ENCODE measurements at regions not wholly inside any gene's neighbourhood (a gene's known extent, or its start where the extent isn't known, plus 50 kb on each side); places are given as distances from the start of the nearest gene placed in this dataset.
"Not testable (repeated sequence)": the region's sequence is repeated elsewhere in the genome, so short reads cannot be mapped to it uniquely, and the experiment has no call there.

DNA sequence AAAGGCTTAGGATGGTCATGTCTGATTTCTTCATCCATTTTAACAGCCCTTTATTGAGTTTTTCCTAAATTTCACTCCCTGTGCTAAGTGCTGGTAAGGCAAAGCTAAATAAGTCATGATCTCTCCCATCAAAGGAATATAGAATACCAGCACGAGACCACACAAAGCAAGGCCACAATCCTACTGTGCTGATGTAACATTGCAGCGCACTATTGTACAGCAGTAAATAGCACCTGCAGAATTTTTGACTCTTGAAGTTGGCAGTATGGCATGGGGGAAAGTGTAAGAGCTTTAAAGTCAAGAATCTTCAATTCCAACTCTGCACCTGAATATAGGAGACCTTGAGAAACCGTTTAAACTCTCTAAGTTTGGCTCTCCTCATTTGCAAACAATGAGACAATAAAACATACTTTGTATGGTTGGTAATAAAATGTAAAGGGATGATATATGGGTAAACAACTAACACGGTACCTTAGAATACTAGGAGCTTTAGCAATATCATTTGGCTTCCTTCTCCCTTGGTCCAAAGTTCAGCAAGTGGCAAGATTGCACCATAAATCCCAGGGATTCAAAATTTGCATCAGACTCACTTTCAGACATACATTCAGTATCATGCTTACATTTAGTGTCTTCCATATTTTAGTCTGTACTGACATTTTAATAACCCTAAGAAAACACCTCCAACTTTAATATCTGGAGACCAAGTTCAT lies 132.9 kb upstream of the PRDX6 start:
- no peak for DNase-seq

DNA sequence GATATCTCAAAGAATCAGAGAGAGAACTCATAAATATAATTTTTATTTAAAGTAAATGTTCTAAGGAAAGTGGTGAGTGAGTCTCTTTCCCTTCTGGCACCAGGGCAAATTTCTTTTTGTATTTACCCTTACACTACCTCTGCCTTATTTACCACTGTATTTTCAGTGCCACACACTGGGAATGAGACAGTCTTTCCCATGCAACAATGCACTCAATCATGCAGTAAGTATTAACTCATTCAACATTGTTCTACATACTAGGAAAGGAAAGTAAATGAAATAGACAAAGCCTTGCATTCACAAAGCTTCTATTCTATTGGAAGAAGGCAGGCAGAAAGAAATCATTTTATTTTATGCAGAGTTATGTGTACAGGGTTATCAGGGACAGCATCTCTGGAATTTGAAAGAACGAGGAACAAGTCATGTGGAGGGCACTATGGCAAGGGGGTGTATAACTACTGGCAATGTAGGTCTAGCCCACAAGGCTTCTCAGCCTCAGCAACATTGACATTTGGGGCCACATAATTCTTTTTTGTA lies 129.8 kb upstream of the PRDX6 start:
- no peak for DNase-seq

DNA sequence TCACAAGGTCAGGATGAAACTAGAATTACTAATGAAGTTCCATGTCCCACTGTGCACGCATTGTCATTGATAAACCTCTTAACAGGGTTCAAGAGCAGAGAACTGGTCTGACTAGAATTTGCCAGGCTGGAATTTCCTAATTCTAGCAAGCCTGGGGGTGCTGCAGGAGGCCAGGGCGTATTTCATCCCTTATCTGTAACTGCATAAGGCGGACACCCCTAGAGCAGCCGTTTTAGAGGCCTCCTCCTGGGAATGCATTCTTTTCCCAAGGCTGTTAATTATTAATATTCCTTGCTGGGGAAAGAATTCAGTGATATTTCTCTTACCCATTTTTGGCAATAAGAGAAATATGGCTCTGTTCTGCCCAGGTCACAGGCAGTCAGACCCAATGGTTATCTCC lies 124.5 kb upstream of the PRDX6 start:
- not testable (repeated sequence) for DNase-seq

DNA sequence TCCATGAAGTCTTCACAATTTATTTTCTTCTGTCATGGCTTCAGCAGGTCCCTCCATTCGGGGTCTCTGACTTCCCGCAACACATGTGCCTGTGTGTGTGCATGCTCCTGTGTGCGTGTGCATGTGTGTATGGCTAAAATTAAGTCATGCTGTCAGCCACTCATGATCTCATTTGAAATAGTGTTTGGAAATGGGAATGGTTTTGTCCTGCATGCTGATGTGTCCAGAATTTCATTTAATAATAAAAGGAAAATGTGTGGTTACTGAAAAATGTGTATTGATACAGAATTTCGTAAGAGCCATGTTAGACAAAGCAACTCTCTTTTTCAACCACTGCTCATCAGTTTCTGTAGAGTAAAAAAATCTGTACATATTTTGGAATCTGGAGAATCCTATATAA lies 123.8 kb upstream of the PRDX6 start:
- DNase-seq: no peak

DNA sequence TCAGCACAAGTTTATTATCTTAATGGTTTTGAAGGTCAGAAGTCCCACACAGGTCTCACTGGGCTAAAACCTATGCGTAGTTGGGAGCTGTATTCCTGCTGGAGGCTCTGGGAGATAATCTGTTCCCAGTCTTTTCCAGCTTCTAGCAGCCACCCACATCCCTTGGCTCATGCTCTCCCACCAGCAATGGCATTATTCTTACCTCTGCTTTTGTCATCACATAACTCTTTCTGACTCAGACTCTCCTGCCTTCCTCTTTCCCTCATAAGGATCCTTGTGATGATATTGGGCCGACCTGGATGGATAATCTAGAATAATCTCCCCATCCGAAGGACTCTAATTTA lies 122.2 kb upstream of the PRDX6 start:
- no peak for DNase-seq

DNA sequence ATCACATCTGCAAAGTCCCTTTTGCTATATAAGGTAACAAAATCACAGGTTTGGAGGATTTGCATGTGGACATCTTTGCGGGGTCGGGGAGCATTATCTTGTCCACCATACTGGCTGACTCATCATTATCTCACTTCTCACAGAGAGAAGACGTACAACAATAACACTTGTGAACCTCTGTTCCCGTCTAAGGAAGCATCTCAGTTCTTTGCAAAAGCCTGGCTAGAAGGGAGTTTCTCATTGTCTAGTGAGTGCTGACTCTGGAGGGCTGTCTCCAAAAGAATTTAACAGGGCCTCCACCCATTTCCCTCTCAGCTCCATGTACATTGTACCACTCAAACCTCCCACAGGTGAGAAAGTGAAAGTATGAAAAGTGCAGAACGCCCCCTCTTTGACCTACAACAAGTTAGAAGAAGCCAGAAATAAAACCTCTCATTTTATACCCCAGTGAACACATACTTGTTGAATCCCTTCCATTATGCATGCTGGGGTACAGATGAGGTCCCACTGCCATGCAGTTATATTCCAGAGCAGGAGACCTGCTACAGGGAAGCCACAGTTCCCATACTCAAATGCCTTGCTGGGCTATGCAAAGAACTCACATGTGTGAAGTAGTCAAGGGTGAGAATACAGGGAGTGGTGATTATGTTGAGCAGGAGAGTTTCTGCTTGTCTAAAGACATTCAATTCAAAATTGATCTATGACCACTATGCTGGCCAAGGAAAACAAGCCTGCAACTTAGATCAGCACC lies 121.7 kb upstream of the PRDX6 start:
- DNase-seq: no peak

DNA sequence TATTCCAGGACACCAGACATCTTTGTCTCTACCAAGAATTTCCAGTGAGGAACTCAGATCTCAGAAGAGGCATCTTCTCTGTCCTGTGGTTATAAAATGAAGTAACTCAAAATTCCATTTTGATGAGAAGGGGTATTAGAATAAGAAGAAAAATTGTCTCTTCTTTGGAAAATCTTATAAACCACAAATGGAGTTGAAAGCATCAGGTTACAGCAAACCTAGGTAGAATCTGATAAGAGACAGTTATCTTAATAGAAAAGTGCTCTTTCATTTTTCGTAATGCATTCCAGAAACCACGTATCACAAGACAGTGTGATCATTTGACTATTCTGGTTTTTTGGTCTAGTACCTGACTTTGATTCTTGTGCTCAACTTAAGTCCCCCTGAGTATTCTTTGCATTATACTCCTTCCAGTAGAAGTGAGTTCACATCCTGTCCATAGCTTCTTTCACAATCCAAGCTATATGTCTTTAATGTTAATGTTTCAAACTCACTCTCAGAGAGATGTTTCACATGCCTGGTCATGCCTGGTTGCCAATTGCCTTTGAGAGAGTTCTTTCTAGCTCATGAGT lies 120.9 kb upstream of the PRDX6 start:
- no peak for DNase-seq

DNA sequence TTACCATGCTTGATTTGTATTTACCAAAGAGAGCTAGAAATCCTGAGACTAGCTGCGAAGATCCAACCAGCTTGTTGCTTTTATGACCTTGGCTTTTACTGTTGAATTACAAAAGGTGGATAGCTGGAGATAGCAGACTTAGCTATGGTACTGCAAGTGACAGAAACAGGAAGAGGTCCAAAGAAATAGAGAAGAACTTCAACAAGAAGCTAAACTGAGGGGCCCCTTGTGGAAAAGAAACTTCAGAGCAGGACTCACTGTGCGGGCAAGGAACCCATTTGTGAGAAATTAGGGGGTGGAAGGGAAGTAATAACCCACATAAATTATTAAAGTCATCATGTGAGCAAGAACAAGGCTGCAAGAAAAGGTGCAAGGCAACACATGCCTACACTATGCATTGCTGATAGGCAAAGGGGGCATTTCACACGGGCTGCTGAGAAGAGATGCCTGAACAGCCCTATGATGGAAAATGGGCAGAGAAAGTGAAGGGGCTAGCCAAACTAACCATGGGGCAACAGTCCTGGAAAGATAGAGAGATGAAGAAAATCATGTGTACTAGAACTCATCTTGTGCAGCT lies 116.6 kb upstream of the PRDX6 start:
- no peak for DNase-seq

DNA sequence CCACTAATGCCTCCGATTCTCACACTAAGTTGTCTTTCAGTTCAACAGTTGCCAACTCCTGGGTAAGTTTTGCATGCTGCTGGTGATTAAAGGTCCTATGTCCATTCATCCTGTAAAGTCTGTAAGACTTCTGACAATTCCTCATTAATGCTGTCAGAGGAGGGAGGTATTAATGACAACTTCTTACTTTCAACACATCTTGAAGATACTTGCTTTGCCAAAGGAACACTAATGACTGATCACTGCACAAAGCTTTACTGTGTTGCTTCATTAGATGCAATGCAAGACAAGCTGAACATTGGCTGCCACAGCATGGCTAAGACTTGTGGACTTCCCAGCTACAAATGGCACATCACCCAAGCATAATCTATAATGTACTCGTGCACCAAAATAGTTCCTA lies 114.6 kb upstream of the PRDX6 start:
- no peak for DNase-seq

DNA sequence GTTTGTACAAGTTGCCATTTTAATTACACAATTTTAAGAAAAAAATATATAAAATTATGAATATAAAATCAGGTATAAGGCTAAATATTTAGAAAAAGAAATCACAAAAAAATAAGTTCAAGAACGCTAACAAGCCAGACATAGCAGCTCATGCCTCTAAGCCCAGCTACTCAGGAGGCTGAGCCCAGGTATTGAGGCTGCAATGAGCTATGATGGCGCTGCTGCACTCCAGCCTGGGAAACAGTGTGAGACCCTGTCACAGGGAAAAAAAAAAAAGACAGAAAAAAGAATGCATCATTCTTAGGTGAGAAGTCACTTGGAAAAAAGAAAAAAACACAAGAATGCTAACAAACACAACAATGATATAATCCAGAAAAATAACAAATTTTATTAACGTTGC lies 112.3 kb upstream of the PRDX6 start:
- no peak for DNase-seq

DNA sequence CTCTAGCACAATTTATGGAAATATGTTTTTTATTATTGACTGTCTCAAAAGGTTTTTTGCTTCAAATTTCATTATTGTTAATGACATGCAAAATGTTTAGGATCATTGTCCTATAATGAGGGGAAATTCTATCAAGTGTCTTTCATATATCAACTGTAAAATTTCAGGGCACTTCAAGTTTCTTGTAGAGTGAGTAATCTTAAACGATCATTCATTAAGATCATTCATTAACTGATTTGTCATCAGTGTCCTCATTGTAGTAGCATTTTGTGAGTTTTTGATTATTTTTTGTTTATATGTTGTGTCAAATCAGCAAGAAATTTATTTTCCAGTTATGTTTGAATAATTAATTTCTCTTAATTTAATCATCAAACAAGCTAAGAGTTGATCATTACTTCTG lies 111.8 kb upstream of the PRDX6 start:
- DNase-seq: no peak

DNA sequence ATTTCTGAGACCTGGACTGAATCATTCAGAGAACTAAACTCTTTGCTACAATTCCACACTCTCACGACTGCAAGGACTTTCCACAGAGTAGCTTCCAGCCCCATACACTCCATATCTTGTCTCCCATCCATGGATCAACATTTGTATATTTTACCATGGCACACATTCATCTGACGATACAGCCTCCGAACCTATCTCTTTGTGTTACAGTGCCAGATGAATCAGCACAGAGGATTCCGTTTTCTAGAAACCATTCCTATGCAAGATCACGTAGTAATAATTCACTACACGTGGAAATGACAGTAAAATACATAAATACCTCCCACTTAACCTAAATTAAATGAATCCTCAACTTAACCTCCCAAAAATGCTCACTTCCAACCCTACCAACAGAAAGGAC lies 110.0 kb upstream of the PRDX6 start:
- no peak for DNase-seq

DNA sequence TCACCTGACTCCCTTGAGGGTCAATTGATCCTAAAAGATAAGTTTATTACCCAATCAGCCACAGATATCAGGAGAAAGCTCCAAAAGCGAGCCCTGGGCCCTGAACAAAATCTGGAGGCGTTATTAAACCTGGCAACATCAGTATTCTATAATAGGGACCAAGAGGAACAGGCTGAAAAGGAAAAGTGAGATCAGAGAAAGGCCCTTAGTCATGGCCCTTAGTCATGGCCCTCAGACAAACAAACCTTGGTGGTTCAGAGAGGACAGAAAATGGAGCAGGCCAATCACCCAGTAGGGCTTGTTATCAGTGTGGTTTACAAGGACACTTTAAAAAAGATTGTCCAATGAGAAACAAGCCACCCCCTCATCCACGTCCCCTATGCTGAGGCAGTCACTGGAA lies 106.5 kb upstream of the PRDX6 start:
- DNase-seq: not testable (repeated sequence)

DNA sequence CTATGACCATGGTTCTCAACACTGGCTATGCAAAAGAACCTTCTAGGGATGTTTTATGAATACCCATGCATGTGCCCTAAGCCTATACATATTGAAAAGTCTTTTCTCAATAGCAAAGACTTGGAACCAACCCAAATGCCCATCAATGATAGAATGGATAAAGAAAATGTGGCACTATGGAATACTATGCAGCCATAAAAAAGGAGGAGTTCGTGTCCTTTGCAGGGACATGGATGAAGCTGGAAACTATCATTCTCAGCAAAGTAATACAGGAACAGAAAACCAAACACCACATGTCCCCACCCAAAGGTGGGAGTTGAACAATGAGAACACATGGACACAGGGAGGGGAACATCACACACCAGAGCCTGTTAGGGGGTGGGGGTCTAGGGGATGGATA lies 101.1 kb upstream of the PRDX6 start:
- DNase-seq: not testable (repeated sequence)

DNA sequence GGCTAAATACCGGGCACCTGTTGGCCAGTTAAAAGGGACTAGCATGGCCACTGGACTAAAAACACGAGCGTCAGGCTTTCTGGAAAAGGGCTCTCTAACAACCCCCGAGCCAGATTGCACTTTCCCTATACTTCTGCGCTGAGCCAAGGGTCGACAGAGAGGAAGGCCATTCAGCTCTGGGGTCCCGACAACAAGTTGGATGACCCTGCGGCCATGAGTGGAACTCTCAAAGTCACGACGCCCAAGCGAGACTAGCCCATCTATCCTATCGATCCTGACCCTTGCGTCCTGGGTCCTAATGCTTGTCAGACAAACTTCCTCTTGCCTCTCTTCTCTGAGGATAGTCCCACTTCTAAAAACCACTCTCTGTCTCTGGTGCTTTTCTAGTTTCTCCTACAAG lies 99.9 kb upstream of the PRDX6 start:
- DNase-seq: no peak

DNA sequence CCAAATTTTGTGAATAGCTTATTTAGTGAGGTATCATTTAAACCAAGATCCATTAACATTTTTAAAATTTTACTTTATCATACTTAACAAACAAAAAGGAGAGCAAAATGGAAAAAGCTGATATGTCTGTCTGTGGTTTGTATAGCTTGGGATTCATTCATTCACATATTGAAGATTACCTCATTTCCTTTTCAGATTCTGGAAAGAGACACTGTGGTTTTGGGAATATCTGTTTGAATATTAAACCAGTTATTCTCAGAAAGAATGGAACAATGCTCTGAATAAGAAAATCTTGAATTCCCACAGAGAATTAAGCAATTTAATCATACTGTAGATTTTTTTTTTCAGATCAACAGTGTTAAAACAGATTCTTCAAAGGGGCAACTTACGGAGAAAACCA lies 93.8 kb upstream of the PRDX6 start:
- DNase-seq: no peak

DNA sequence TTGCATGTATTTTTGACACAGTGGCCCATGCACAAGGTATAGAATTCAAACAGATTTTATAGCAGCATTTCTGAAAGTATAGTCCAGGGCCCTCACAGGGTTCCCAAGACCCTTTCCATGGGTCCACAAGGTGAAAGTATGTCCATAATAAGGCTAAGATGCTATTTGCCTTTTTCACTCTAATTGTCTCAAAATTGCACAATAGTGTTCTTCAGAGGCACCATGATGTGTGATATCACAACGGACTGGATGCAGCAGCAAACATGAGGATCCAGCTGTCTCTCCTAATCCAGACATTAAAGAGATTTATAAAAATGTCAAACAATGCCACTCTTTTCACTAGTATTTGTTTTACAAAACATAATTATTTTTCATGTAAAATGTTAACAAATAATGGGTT lies 88.8 kb upstream of the PRDX6 start:
- no peak for DNase-seq

DNA sequence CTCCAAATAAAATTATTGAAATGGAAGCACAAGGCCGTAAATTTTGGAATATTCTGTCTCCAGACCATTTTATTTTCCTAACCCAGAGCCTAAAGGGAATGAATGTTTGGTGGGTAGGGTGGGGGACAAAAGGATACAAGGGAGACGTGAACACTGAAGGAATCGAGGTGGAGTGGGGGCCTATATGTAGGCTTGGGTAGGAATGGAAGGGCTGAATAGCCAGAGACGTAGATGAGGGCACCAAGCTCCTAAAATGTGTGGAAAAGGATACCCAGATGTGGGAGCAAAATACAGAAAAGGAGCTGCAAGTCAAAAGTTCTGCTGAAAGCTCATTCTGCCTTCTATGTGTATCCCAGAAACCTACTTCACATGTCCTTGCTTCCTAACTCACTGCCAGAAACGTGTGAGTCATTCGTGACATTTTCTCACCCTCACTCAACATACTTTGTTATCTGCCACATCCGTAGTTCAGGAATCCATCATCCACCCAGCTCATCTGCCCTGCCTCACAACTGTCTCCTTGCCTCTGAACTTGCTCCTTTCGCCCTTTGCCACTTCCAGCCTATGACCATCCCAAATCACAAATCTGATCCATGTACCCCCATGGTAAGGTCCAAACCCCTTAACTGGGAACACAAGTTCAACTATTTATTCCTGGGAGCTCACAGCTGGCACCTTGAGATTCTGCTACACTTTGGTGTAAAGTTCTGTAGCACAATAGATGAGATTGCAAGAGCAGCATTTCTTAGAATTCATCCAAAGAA lies 84.1 kb upstream of the PRDX6 start:
- no peak for DNase-seq

DNA sequence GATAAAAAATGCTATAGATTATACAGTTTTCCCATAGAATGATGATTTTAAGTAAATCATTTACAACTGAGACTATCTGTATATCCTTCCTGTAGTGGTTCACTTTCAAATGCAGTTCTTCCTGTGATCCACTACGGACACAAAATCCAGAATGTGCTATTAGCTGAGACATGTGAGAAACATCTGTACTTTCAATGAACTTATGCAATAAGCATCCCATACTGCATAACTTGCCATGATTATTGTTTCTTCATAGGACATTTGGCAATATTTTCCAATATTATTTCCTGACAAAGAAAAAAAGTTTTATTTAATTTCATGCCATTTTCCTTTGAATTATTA lies 83.5 kb upstream of the PRDX6 start:
- DNase-seq: no peak

DNA sequence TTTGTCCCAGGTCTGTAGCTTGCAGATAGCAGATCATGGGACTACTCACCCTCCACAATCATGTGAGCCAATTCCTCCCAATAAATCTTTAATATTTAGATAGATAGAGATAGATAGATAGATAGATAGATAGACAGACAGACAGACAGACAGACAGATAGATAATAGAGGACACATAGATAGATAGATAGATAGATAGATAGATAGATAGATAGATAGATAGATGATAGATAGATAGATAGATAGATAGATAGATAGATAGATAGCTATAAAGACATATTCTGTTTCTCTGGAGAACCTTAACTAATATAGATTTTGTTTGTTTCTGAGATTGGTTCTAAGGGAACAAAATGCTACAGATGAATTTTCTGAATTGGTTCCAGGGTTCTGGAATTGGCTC lies 82.3 kb upstream of the PRDX6 start:
- not testable (repeated sequence) for DNase-seq

DNA sequence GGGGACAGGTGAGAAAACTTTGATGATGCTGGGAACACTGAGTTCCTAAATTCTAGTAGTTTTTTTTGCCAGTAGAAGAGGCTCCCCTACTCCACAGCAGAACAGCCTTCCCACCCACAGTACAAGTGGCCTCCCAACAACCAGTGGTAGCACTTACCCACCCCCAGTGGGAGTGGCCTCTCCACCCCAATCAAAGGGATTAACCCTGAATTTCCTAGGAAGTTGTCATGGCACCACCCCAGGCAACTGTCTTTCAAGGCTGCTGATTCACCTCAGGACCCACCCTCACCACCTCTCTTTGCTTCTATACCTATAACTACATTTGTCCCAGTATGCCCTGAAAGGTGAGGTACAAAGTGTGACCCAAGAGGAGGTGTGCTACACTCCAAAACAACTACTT lies 81.4 kb upstream of the PRDX6 start:
- no peak for DNase-seq

DNA sequence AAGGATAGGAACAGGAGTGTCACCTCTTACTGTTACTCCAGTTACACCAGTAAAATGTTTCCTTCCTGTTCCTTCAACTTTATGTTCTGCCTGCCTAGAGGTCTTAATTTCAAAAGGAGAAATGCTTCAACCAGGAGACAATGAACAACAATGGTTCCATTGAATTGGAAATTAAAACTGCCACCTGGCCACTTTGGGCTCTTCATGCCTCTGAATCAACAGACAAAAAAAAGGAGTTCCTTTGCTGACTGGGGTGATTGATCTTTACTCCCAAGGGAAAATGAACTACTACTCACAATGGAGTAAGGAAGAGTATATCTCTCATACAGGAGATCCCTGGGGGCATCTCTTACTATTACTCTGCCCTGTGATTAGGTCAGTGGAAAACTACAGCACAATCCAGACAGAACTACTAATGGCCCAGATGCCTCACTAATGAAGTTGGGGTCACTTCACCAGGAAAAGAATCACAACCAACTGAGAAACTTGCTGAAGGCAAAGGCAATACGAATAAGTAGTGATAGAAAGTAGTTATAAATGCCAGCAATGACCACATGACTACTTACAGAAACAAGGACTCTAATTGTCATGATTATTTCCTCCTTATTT lies 76.6 kb upstream of the PRDX6 start:
- no peak for DNase-seq

DNA sequence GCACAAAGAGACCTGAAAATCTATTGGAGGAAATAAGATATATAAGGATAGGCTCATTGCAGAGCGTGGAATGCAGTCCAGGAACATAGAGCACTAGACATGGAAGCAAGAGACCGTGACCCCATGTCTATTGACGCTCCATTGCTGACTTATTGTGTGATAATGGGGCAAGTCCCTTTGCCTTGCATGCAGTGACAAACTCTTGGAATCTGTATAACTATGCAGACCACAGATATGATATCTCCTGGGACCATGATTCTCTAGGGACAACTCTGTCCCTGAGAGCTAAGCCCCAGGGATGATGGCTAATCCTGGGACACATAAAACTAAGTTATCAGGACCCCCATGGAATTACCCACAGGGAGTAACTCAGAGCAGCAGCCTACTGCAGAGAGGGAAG lies 73.1 kb upstream of the PRDX6 start:
- DNase-seq: no peak

Data from activated naive CD4-positive, alpha-beta T cell (primary cell).